ENCODE measurements at regions not wholly inside any gene's neighbourhood (a gene's known extent, or its start where the extent isn't known, plus 50 kb on each side); places are given as distances from the start of the nearest gene placed in this dataset.
"Not testable (repeated sequence)": the region's sequence is repeated elsewhere in the genome, so short reads cannot be mapped to it uniquely, and the experiment has no call there.

- DNase-seq (ENCODE audit: low read depth in 2 of 2) = no peak
Measured at GRCh38 chr6:170044836-170045562, 245.9 kb downstream of the DLL1 start.

GRCh38 chr6:170043881-170044790, 246.7 kb downstream of the DLL1 start:
- no peak for DNase-seq (ENCODE audit: low read depth in 2 of 2)

GRCh38 chr6:170043150-170043819, 247.6 kb downstream of the DLL1 start:
- no peak for DNase-seq (ENCODE audit: low read depth in 2 of 2)

GRCh38 chr6:170042596-170043118, 248.2 kb downstream of the DLL1 start:
- no peak for DNase-seq (ENCODE audit: low read depth in 2 of 2)

GRCh38 chr6:170042123-170042522, 248.8 kb downstream of the DLL1 start:
- no peak for DNase-seq (ENCODE audit: low read depth in 2 of 2)

GRCh38 chr6:170041526-170041925, 249.4 kb downstream of the DLL1 start:
- DNase-seq (ENCODE audit: low read depth in 2 of 2) = no peak

GRCh38 chr6:170040906-170041305, 250.0 kb downstream of the DLL1 start:
- no peak for DNase-seq (ENCODE audit: low read depth in 2 of 2)

- DNase-seq (ENCODE audit: low read depth in 2 of 2) = no peak
Measured at GRCh38 chr6:170040115-170040500, 250.8 kb downstream of the DLL1 start.

- DNase-seq (ENCODE audit: low read depth in 2 of 2) = no peak
Measured at GRCh38 chr6:170039156-170040114, 251.4 kb downstream of the DLL1 start.

GRCh38 chr6:170038708-170039107, 252.2 kb downstream of the DLL1 start:
- DNase-seq (ENCODE audit: low read depth in 2 of 2) = no peak

GRCh38 chr6:170038251-170038650, 252.6 kb downstream of the DLL1 start:
- no peak for DNase-seq (ENCODE audit: low read depth in 2 of 2)

GRCh38 chr6:170037541-170038250, 253.2 kb downstream of the DLL1 start:
- no peak for DNase-seq (ENCODE audit: low read depth in 2 of 2)

- DNase-seq (ENCODE audit: low read depth in 2 of 2) = no peak
Measured at GRCh38 chr6:170036916-170037315, 254.0 kb downstream of the DLL1 start.

- DNase-seq (ENCODE audit: low read depth in 2 of 2) = not testable (repeated sequence)
Measured at GRCh38 chr6:170036367-170036766, 254.5 kb downstream of the DLL1 start.

- no peak for DNase-seq (ENCODE audit: low read depth in 2 of 2)
Measured at GRCh38 chr6:170035901-170036304, 255.0 kb downstream of the DLL1 start.

- DNase-seq (ENCODE audit: low read depth in 2 of 2) = no peak
Measured at GRCh38 chr6:170035044-170035443, 255.8 kb downstream of the DLL1 start.

GRCh38 chr6:170034294-170034693, 256.6 kb downstream of the DLL1 start:
- DNase-seq (ENCODE audit: low read depth in 2 of 2) = no peak

GRCh38 chr6:170033666-170034065, 257.2 kb downstream of the DLL1 start:
- DNase-seq (ENCODE audit: low read depth in 2 of 2) = no peak

GRCh38 chr6:170032706-170033309, 258.1 kb downstream of the DLL1 start:
- no peak for DNase-seq (ENCODE audit: low read depth in 2 of 2)

- no peak for DNase-seq (ENCODE audit: low read depth in 2 of 2)
Measured at GRCh38 chr6:170032197-170032596, 258.7 kb downstream of the DLL1 start.
